ENCODE measurements at regions not wholly inside any gene's neighbourhood (a gene's known extent, or its start where the extent isn't known, plus 50 kb on each side); places are given as distances from the start of the nearest gene placed in this dataset.

DNA sequence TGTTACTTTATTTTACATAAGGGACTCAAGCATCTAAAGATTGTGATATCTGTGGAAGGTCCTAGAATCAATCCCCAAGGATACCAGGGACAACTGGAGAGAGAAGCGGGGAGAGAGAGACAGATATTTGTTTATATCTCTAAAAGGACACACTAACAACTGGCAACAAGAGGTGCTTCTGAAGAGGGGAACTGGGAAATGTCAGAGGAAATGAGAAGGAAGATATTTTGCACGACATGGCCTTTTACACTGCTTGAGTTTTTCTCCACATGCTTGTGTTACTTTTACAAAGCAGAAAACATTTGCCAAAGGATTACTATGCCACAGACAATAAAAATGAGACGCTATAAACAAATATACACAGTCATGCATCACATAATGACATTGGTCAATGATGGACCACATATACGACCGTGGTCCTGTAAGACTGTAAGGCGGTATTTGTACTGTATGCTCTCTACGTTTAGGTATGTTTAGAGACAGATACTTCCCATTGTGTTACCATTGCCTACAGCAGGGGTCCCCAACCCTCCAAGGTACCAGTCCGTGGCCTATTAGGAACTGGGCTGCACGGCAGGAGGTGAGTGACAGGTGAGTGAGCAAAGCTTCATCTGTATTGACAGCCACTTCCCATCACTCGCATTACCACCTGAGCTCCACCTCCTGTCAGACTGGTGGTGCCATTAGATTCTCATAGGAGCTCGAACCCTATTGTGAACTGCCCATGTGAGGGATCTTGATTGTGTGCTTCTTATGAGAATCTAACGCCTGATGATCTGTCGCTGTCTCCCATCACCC is 64.6 kb upstream of the PTPN1 start:
- TF ChIP-seq, protein P1, sequence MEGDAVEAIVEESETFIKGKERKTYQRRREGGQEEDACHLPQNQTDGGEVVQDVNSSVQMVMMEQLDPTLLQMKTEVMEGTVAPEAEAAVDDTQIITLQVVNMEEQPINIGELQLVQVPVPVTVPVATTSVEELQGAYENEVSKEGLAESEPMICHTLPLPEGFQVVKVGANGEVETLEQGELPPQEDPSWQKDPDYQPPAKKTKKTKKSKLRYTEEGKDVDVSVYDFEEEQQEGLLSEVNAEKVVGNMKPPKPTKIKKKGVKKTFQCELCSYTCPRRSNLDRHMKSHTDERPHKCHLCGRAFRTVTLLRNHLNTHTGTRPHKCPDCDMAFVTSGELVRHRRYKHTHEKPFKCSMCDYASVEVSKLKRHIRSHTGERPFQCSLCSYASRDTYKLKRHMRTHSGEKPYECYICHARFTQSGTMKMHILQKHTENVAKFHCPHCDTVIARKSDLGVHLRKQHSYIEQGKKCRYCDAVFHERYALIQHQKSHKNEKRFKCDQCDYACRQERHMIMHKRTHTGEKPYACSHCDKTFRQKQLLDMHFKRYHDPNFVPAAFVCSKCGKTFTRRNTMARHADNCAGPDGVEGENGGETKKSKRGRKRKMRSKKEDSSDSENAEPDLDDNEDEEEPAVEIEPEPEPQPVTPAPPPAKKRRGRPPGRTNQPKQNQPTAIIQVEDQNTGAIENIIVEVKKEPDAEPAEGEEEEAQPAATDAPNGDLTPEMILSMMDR (IDR thresholded peaks at IDR 0.05): no peak
- no peak for TF ChIP-seq POLR2A (IDR thresholded peaks at IDR 0.05)

All from adrenal gland (tissue), 5 donors.